Upper lobe of right lung (tissue), 1 donor: ENCODE measurements at regions not wholly inside any gene's neighbourhood (a gene's known extent, or its start where the extent isn't known, plus 50 kb on each side); places are given as distances from the start of the nearest gene placed in this dataset.
A peak's percentile ranks its signal among the peaks of the same experiment; 100 is the strongest.

Experiments used
- ATAC-seq: fragments of 200-7000 bp; cut with Tn5 transposase; one replicate; pipeline ENCODE4 v1.9.1; 2020; ENCODE audit warnings: mild to moderate bottlenecking, moderate library complexity
- DNase-seq: peaks from one replicate; pipeline ENCODE4 v3.0.0-alpha.2; 2020
- H3K27ac ChIP-seq: fragments of 200-600 bp; one replicate; pipeline ENCODE4 v1.8.0; 2022
- H3K27me3 ChIP-seq: fragments of 200-600 bp; one replicate; pipeline ENCODE4 v1.8.0; 2022; ENCODE audit warnings: mild to moderate bottlenecking
- H3K36me3 ChIP-seq: fragments of 200-600 bp; one replicate; pipeline ENCODE4 v1.8.0; 2022
- H3K4me1 ChIP-seq: fragments of 200-600 bp; one replicate; pipeline ENCODE4 v1.8.0; 2022
- H3K4me3 ChIP-seq: fragments of 200-600 bp; one replicate; pipeline ENCODE4 v1.8.0; 2022; ENCODE audit warnings: mild to moderate bottlenecking
- H3K9me3 ChIP-seq: fragments of 200-600 bp; one replicate; pipeline ENCODE4 v1.8.0; 2022
- intact Hi-C: fragments of 100-400 bp; cut with DNase I; formaldehyde crosslinking; loops from one replicate; pipeline ENCODE4 v1.11.0; 2022
- TF ChIP-seq, protein P1 (sequence below): fragments of 200-600 bp; IDR thresholded peaks from one replicate; pipeline ENCODE4 v1.8.0; 2022; ENCODE audit warnings: antibody characterized with exemption
- donor health status: DM: no; HTN: yes; CAD: no; lungs with severe emphysema.

DNA sequence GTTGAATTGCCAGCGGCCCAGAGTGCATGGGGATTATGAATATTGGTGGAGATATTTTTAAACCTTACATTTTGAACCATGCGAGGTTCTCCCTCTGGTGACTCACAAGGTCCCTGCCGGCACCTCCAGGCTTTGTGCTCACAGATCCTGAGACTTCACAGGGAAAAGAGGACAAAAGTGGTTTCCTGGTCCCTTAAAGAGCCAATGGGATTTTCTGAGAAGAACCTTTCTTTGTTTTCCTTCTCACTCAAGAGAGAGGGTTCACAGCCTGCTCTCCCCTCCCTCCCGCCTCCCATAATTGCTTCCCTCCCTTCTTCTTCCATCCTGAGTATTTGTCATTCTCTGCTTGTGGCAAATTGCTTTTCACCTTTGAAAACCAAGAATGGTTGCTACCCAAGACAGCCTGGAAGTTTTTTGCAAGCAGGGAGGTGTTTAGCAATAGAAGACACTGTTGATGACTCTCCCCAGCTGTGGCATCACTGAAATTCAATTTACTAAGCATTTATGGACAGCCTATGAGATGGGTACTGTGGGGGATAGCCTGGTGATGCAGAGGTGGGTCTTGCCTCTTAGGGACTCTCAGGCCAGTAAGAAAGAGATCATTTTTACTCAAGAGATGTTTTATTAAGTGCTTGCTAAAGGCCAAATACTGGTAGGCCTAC, 76.6 kb downstream of the CPN2 start:
- Histone ChIP-seq H3K27me3 (no peaks in the 10 kb centered on the region), H3K36me3 (no peaks in the 10 kb centered on the region), H3K4me3 (no peak overlapping the region), H3K9me3 (no peaks in the 10 kb centered on the region), H3K27ac (no peak overlapping the region), H3K4me1 (peaks cover 49% of the 10 kb centered on the region)
- TF ChIP-seq, protein P1, sequence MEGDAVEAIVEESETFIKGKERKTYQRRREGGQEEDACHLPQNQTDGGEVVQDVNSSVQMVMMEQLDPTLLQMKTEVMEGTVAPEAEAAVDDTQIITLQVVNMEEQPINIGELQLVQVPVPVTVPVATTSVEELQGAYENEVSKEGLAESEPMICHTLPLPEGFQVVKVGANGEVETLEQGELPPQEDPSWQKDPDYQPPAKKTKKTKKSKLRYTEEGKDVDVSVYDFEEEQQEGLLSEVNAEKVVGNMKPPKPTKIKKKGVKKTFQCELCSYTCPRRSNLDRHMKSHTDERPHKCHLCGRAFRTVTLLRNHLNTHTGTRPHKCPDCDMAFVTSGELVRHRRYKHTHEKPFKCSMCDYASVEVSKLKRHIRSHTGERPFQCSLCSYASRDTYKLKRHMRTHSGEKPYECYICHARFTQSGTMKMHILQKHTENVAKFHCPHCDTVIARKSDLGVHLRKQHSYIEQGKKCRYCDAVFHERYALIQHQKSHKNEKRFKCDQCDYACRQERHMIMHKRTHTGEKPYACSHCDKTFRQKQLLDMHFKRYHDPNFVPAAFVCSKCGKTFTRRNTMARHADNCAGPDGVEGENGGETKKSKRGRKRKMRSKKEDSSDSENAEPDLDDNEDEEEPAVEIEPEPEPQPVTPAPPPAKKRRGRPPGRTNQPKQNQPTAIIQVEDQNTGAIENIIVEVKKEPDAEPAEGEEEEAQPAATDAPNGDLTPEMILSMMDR, result no peak
- intact Hi-C loops, result no loop called here
- DNase-seq (peak; percentile 5), ATAC-seq (no peak)

DNA sequence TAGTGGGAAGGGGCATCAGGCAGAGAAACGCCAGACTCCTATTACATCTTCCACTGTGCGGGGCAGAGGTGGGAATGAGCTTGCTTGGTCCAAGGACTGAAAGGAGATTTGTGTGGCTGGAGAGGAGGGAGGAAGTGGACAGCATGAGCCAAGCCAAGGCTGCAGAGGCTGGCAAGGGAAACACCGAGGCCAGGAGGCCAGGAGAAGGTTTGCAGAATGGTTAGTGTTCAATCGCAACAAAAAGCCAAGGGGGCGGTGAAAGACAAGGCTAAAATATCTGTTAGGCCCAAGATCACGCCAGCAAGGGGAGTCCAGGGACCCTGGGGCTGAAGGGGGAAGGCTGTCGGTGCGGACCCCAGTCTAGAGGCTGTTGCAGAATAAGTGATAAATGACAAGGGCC, 75.8 kb downstream of the CPN2 start:
- ATAC-seq (no peak), DNase-seq (peak; percentile 23)
- Histone ChIP-seq H3K4me3 (no peak overlapping the region), H3K4me1 (peaks cover 42% of the 10 kb centered on the region), H3K36me3 (no peaks in the 10 kb centered on the region), H3K9me3 (no peaks in the 10 kb centered on the region), H3K27me3 (no peaks in the 10 kb centered on the region), H3K27ac (no peak overlapping the region)
- TF ChIP-seq, protein P1, result no peak
- intact Hi-C loops, result no loop called here

DNA sequence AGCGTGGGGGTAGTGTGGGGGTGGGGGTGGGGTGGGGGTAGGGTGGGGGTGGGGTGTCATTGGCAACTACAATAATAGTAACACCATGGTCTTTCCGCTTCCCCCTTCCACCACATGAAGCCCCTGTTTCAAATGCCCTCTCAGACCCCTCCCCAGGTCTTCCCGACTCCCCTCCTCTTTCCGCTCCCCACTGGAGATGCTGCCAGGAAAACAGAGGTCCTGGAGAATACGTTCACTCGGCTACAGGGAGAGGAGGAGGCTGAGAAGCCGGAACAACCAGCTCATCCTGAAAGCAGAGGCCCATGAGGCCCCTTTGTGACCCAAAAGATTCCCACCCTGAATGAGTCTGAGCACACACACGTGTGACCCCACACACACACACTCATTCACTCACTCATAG, 75.4 kb downstream of the CPN2 start:
- DNase-seq, result peak; percentile 9
- TF ChIP-seq, protein P1, result no peak
- no peak overlapping the region for H3K27ac ChIP-seq
- peaks cover 38% of the 10 kb centered on the region for H3K4me1 ChIP-seq
- no peak overlapping the region for H3K4me3 ChIP-seq
- H3K36me3 ChIP-seq, result no peaks in the 10 kb centered on the region
- intact Hi-C loops, result no loop called here
- H3K9me3 ChIP-seq, result no peaks in the 10 kb centered on the region
- no peaks in the 10 kb centered on the region for H3K27me3 ChIP-seq
- no peak for ATAC-seq

DNA sequence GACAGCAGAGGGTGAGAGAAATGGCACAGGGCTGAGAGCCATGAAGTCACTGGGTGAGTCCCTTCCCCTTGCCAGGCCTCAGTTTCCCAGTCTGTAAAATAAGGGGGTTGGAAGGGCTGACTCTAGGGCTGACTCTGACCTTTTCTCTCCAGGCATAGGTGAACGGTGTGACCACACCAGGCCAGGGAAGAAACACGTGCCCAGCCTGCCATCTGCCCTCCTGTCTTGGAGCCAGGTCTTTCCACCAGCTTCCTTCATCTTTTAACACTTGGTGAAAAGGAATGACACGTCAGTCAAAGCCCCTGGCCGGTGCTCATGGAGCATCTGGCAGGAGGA, 74.4 kb downstream of the CPN2 start:
- H3K27ac ChIP-seq, result peak overlapping the region; percentile 47
- no peak for DNase-seq
- no peak overlapping the region for H3K4me3 ChIP-seq
- H3K27me3 ChIP-seq, result no peaks in the 10 kb centered on the region
- TF ChIP-seq, protein P1, result no peak
- intact Hi-C loops, result no loop called here
- no peak for ATAC-seq
- H3K9me3 ChIP-seq, result no peaks in the 10 kb centered on the region
- peaks cover 28% of the 10 kb centered on the region for H3K4me1 ChIP-seq
- H3K36me3 ChIP-seq, result no peaks in the 10 kb centered on the region

DNA sequence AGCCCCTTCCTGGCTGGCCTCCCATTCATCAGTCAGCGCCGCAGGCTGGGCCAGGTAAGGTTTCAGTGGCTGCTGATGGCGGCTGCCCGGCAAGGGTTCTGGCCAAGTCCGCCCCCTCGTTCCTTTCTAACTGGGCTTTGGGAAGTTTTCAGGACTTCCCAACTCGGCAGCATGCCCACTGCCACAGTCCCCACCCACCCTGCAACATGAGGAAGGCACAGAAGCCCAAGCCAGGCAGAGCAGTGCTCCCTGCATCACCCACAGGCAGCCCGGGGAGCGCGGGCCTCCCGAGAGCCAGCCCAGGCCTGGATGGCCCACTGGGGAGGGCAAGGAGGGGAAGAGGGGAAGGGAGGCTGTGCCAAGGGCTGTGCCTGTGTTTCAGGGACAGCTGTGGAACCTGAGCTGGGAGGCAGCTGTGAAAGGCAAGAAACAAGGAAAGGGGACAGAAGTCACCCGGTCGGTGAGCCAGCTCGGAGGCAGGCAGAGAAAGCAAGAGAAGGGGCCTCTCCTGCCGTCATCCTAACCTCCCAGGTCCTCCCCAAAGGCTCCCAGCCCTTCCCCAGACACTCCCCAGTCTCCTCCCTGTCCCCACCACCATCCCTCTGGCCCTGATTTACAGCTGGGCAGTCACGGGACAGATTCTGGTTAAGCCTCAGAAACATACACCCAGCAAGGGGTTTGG, 73.9 kb downstream of the CPN2 start:
- Histone ChIP-seq H3K27me3 (no peaks in the 10 kb centered on the region), H3K36me3 (no peaks in the 10 kb centered on the region), H3K4me1 (peaks cover 26% of the 10 kb centered on the region), H3K4me3 (no peak overlapping the region), H3K9me3 (no peaks in the 10 kb centered on the region), H3K27ac (peak overlapping the region; percentile 47)
- peak; percentile 63 for DNase-seq
- peak; percentile 34 for ATAC-seq
- TF ChIP-seq, protein P1, result no peak
- intact Hi-C loops, result no loop called here
